Body of pancreas (tissue), 4 donors: ENCODE measurements at regions not wholly inside any gene's neighbourhood (a gene's known extent, or its start where the extent isn't known, plus 50 kb on each side); places are given as distances from the start of the nearest gene placed in this dataset.

Experiments
- ATAC-seq: fragments of 150-250 bp; one replicate; pipeline ENCODE4 v1.9.1; 2016
- DNase-seq, 4 donors: peaks; one replicate each; pipeline ENCODE4 v3.0.0-alpha.2; 2019
- H3K27ac ChIP-seq, 4 donors: fragments of 200-600 bp; sonication (generic); 1 replicate in 3 of 4; 2 replicates in 1 of 4; pipeline versions ENCODE4 v1.5.1 to v1.6.1; 2016 to 2019; ENCODE audit warnings: mild to moderate bottlenecking in 1 of 4, mixed read lengths in 1 of 4, moderate library complexity in 1 of 4
- H3K27me3 ChIP-seq, 2 donors: fragments of 200-600 bp; sonication (generic); one replicate each; pipeline ENCODE4 v1.6.0; 2016; ENCODE audit warnings: mild to moderate bottlenecking in 1 of 2
- H3K36me3 ChIP-seq, 2 donors: fragments of 200-600 bp; sonication (generic); replicated peaks in 1 of 2; 2 replicates each; pipeline ENCODE4 v1.5.1; 2016; ENCODE audit warnings: low read depth in 2 of 2; ENCODE audit not compliant: insufficient read depth in 1 of 2
- H3K4me1 ChIP-seq: fragments of 200-600 bp; sonication (generic); one replicate; pipeline ENCODE4 v1.6.0; 2016
- H3K4me3 ChIP-seq, 2 donors: fragments of 200-600 bp; sonication (generic); 1 replicate in 1 of 2; 2 replicates in 1 of 2; pipeline ENCODE4 v1.5.1; 2016 to 2019
- H3K9me3 ChIP-seq, 3 donors: fragments of 200-600 bp; sonication (generic); 1 replicate in 2 of 3; 2 replicates in 1 of 3; pipeline ENCODE4 v1.5.1; 2016
- CTCF ChIP-seq, 7 experiments: fragments of 450-650 bp in 4 of 7; fragments of 200-600 bp in 3 of 7; sonication (generic) in 3 of 7; IDR thresholded peaks; one replicate each; pipeline ENCODE4 v1.5.1; 2016 to 2019; ENCODE audit warnings: antibody characterized with exemption in 7 of 7
- POLR2A ChIP-seq, 3 donors: fragments of 450-650 bp; IDR thresholded peaks; one replicate each; pipeline ENCODE4 v1.6.1; 2016; ENCODE audit warnings: antibody characterized with exemption in 3 of 3, mild to moderate bottlenecking in 2 of 3
- WGBS, 2 donors: methylation state at CpG; one replicate each; pipeline ENCODE4 v1.1.5; 2017; 5-methylcytosine and 5-hydroxymethylcytosine counted together
- intact Hi-C: fragments of 100-400 bp; cut with DNase I; formaldehyde crosslinking; loops from one replicate; pipeline ENCODE4 v1.15.1; 2023

GRCh38 chr18:43622024-43622423 lies 344.7 kb upstream of the SYT4 start:
- ATAC-seq: no peak
- H3K27ac ChIP-seq: no peak overlapping the region
- no peaks in the 10 kb centered on the region for H3K4me1 ChIP-seq
- 64 to 66% methylated on average over 3 of the region's 3 CpGs for WGBS, 2 donors
- H3K9me3 ChIP-seq: no peaks in the 10 kb centered on the region
- H3K4me3 ChIP-seq: no peak overlapping the region
- TF ChIP-seq CTCF (IDR thresholded peaks at IDR 0.05) (no peak), POLR2A (IDR thresholded peaks at IDR 0.05) (no peak)
- H3K27me3 ChIP-seq: no peaks in the 10 kb centered on the region
- H3K36me3 ChIP-seq: no peaks in the 10 kb centered on the region
- intact Hi-C loops: loop anchor here (10.0 kb wide), 1 partner anchor 1773 kb away; no protein-coding TSS in a partner anchor
- DNase-seq: no peak

GRCh38 chr18:43625582-43625981 lies 348.3 kb upstream of the SYT4 start:
- ATAC-seq: no peak
- Histone ChIP-seq H3K36me3 (no peaks in the 10 kb centered on the region), H3K27ac (no peak overlapping the region), H3K9me3 (no peaks in the 10 kb centered on the region), H3K4me1 (no peaks in the 10 kb centered on the region), H3K4me3 (no peak overlapping the region), H3K27me3 (no peaks in the 10 kb centered on the region)
- intact Hi-C loops: loop anchor here (10.0 kb wide), 1 partner anchor 1769 kb away; no protein-coding TSS in a partner anchor
- no peak for DNase-seq
- no peak for TF ChIP-seq CTCF (IDR thresholded peaks at IDR 0.05)
- TF ChIP-seq POLR2A (IDR thresholded peaks at IDR 0.05): no peak
- WGBS, 2 donors: 23 to 40% methylated on average over 1 of the region's 1 CpG

- DNase-seq: no peak
- Histone ChIP-seq H3K4me1 (no peaks in the 10 kb centered on the region), H3K36me3 (no peaks in the 10 kb centered on the region), H3K9me3 (no peaks in the 10 kb centered on the region), H3K4me3 (no peak overlapping the region), H3K27me3 (no peaks in the 10 kb centered on the region), H3K27ac (no peak overlapping the region)
- WGBS, 2 donors: 64 to 88% methylated on average over 3 of the region's 3 CpGs
- intact Hi-C loops: loop anchor here (10.0 kb wide), 1 partner anchor 1767 kb away; no protein-coding TSS in a partner anchor
- no peak for ATAC-seq
- TF ChIP-seq POLR2A (IDR thresholded peaks at IDR 0.05) (no peak), CTCF (IDR thresholded peaks at IDR 0.05) (no peak)
These were observed 350.7 kb upstream of the SYT4 start for GRCh38 chr18:43627848-43628530.

- WGBS, 2 donors: 39 to 50% methylated on average over 2 of the region's 2 CpGs
- TF ChIP-seq CTCF (IDR thresholded peaks at IDR 0.05) (no peak), POLR2A (IDR thresholded peaks at IDR 0.05) (no peak)
- Histone ChIP-seq H3K36me3 (no peaks in the 10 kb centered on the region), H3K27me3 (no peaks in the 10 kb centered on the region), H3K9me3 (no peaks in the 10 kb centered on the region), H3K4me1 (no peaks in the 10 kb centered on the region), H3K27ac (no peak overlapping the region), H3K4me3 (no peak overlapping the region)
- no peak for ATAC-seq
- intact Hi-C loops: no loop called here
- DNase-seq: no peak
These were observed 357.7 kb upstream of the SYT4 start for GRCh38 chr18:43634994-43635393.

GRCh38 chr18:43635397-43635796 lies 358.1 kb upstream of the SYT4 start:
- Histone ChIP-seq H3K4me3 (no peak overlapping the region), H3K36me3 (no peaks in the 10 kb centered on the region), H3K27me3 (no peaks in the 10 kb centered on the region), H3K4me1 (no peaks in the 10 kb centered on the region), H3K9me3 (no peaks in the 10 kb centered on the region), H3K27ac (no peak overlapping the region)
- ATAC-seq (no peak), DNase-seq (no peak)
- intact Hi-C loops: no loop called here
- 84 to 94% methylated on average over 3 of the region's 3 CpGs for WGBS, 2 donors
- TF ChIP-seq CTCF (IDR thresholded peaks at IDR 0.05): no peak
- TF ChIP-seq POLR2A (IDR thresholded peaks at IDR 0.05): no peak
